HepG2 (cell line): ENCODE measurements at regions not wholly inside any gene's neighbourhood (a gene's known extent, or its start where the extent isn't known, plus 50 kb on each side); places are given as distances from the start of the nearest gene placed in this dataset.

Experiments
- ATAC-seq: fragments of 200-7000 bp; cut with Tn5 transposase; 3 replicates; pipeline ENCODE4 v1.9.1; 2020; ENCODE audit warnings: mild to moderate bottlenecking, moderate library complexity
- BruUV-seq: library from RNA; stranded (reverse); fragments of 400-500 nt; replicated peaks from 2 replicates; lab custom pipeline; 2021; lab: Mats Ljungman, UMichigan
- CTCF ChIA-PET: fragments of 300-600 bp; formaldehyde crosslinking; extraction: SDS; loops from one replicate; lab custom pipeline; 2021; ENCODE audit warnings: low total read pairs, inconsistent platforms, low intra/inter-chr PET ratio; lab: Yijun Ruan, JAX
- POLR2A ChIA-PET: fragments of 350-600 bp; sonication (Branson Sonifier 250); formaldehyde crosslinking; loops from one replicate; lab custom pipeline; 2020; ENCODE audit warnings: antibody characterized with exemption, inconsistent platforms; lab: Yijun Ruan, JAX
- DNase-seq: peaks from one replicate; pipeline ENCODE4 v3.0.0-alpha.2; 2015; ENCODE audit warnings: low spot score
- FAIRE-seq: peaks from 3 replicates; lab custom pipeline; 2011; peaks lifted over from hg19 to GRCh38; lab: Jason Lieb, UNC
- H2AFZ ChIP-seq: one replicate; pipeline ENCODE4 v1.6.1; 2011; ENCODE audit warnings: low read length, inconsistent platforms
- H3K27ac ChIP-seq: fragments of 300-600 bp; 3 replicates; pipeline ENCODE4 v1.8.0; 2011; ENCODE audit warnings: mixed run types, mild to moderate bottlenecking, mixed read lengths, low read length, inconsistent platforms; ENCODE audit not compliant: insufficient read depth; ENCODE audit errors: extremely low read length
- H3K27me3 ChIP-seq, 2 experiments: fragments of 200-600 bp in 1 of 2; 2 replicates in 1 of 2; 3 replicates in 1 of 2; pipeline versions ENCODE4 v1.6.0 to v1.8.0; 2011; ENCODE audit warnings: low read length in 2 of 2, mild to moderate bottlenecking in 2 of 2, moderate library complexity in 2 of 2, inconsistent platforms in 1 of 2; ENCODE audit not compliant: insufficient read depth in 2 of 2, control insufficient read depth in 1 of 2
- H3K36me3 ChIP-seq, 2 experiments: fragments of 200-600 bp in 1 of 2; replicated peaks in 1 of 2; 2 replicates in 1 of 2; 3 replicates in 1 of 2; pipeline versions ENCODE4 v1.5.1 to v1.8.0; 2011; ENCODE audit warnings: low read length in 2 of 2, inconsistent platforms in 1 of 2; ENCODE audit not compliant: insufficient read depth in 2 of 2, control insufficient read depth in 1 of 2
- H3K4me1 ChIP-seq: 2 replicates; pipeline ENCODE4 v1.5.1; 2012; ENCODE audit warnings: low read length, inconsistent platforms; ENCODE audit not compliant: insufficient read depth
- H3K4me2 ChIP-seq: 2 replicates; pipeline ENCODE4 v1.6.0; 2011; ENCODE audit warnings: low read depth, low read length, inconsistent platforms
- H3K4me3 ChIP-seq, 3 experiments: fragments of 200-600 bp in 1 of 3; sonication (generic), shearing (Covaris generic) in 1 of 3; replicated peaks in 1 of 3; 2 replicates each; pipeline ENCODE4 v1.5.1; 2011 to 2016; ENCODE audit warnings: low read length in 3 of 3, inconsistent platforms in 2 of 3, low read depth in 2 of 3, mild to moderate bottlenecking in 2 of 3, control low read depth in 1 of 3, mixed read lengths in 1 of 3; ENCODE audit not compliant: insufficient read depth in 1 of 3
- H3K79me2 ChIP-seq: one replicate; pipeline ENCODE4 v1.6.1; 2011; ENCODE audit warnings: low read length, inconsistent platforms; ENCODE audit not compliant: insufficient read depth
- H3K9ac ChIP-seq: 2 replicates; pipeline ENCODE4 v1.6.0; 2011; ENCODE audit warnings: mild to moderate bottlenecking, low read depth, low read length, inconsistent platforms; ENCODE audit not compliant: insufficient read depth
- H3K9me3 ChIP-seq: 2 replicates; pipeline ENCODE4 v1.5.1; 2012; ENCODE audit warnings: mild to moderate bottlenecking, low read length
- H4K20me1 ChIP-seq: 2 replicates; pipeline ENCODE4 v1.6.0; 2011; ENCODE audit warnings: inconsistent platforms, mild to moderate bottlenecking, low read length, moderate library complexity; ENCODE audit not compliant: insufficient read depth
- ATAD3A ChIP-seq: sonication (generic); formaldehyde crosslinking; IDR thresholded peaks from 2 replicates; pipeline ENCODE4 v1.4.0; 2020; ENCODE audit warnings: missing genetic modification reagents
- IRF2 ChIP-seq: IDR thresholded peaks from 2 replicates; pipeline ENCODE4 v1.6.1; 2018; ENCODE audit warnings: missing genetic modification reagents, missing compliant biosample characterization
- ISX ChIP-seq: sonication (generic); formaldehyde crosslinking; conservative IDR thresholded peaks from 2 replicates; pipeline ENCODE4 v1.5.0; 2020; ENCODE audit warnings: missing genetic modification reagents
- MTF1 ChIP-seq: sonication (generic); formaldehyde crosslinking; IDR thresholded peaks from 2 replicates; pipeline ENCODE4 v1.5.0; 2020; ENCODE audit warnings: missing genetic modification reagents
- POLR2AphosphoS5 ChIP-seq: IDR thresholded peaks from 2 replicates; pipeline ENCODE4 v1.6.1; 2012; ENCODE audit warnings: low read depth, low read length
- PRPF4 ChIP-seq: fragments of 200-400 bp; formaldehyde crosslinking; IDR thresholded peaks from 2 replicates; pipeline ENCODE4 v1.6.1; 2016; ENCODE audit warnings: low read length, low read depth; ENCODE audit not compliant: poor library complexity, severe bottlenecking
- WIZ ChIP-seq: sonication (generic); formaldehyde crosslinking; IDR thresholded peaks from 2 replicates; pipeline ENCODE4 v1.5.1; 2020; ENCODE audit warnings: mild to moderate bottlenecking, missing genetic modification reagents
- ZBTB38 ChIP-seq: sonication (generic); formaldehyde crosslinking; IDR thresholded peaks from 2 replicates; pipeline ENCODE4 v1.5.1; 2020; ENCODE audit warnings: mild to moderate bottlenecking, missing genetic modification reagents
- ZNF572 ChIP-seq: sonication (generic); formaldehyde crosslinking; IDR thresholded peaks from 2 replicates; pipeline ENCODE4 v1.5.1; 2020; ENCODE audit warnings: mild to moderate bottlenecking, missing genetic modification reagents
- ZNF614 ChIP-seq: IDR thresholded peaks from 2 replicates; pipeline ENCODE4 v1.6.1; 2018; ENCODE audit warnings: missing biosample characterization, missing genetic modification reagents, inconsistent platforms, borderline replicate concordance
- ZNF761 ChIP-seq: sonication (generic); formaldehyde crosslinking; conservative IDR thresholded peaks from 2 replicates; pipeline ENCODE4 v1.4.0; 2020; ENCODE audit warnings: mild to moderate bottlenecking, missing genetic modification reagents
- WGBS: methylation state at CpG from one replicate; pipeline ENCODE4 v1.1.6; 2017; ENCODE audit warnings: low lambda C conversion rate; 5-methylcytosine and 5-hydroxymethylcytosine counted together
- in situ Hi-C: cut with HindIII; loops from 2 replicates; pipeline ENCODE4 v1.10.0; 2017; ENCODE audit warnings: low pct_unique_long_range_greater_than_20kb; ENCODE audit not compliant: extremely low pct_ligation_motif_present
- intact Hi-C: fragments of 100-400 bp; cut with micrococcal nuclease; formaldehyde crosslinking; loops from one replicate; pipeline ENCODE4 v1.10.0; 2022; ENCODE audit not compliant: unreplicated experiment
- TF ChIP-seq, protein P1 (sequence below): sonication (generic); formaldehyde crosslinking; IDR thresholded peaks from 2 replicates; pipeline ENCODE4 v1.8.1; 2023; ENCODE audit warnings: missing genetic modification reagents, mild to moderate bottlenecking, borderline replicate concordance
- TF ChIP-seq, protein P2 (sequence below): sonication (generic); formaldehyde crosslinking; conservative IDR thresholded peaks from 2 replicates; pipeline ENCODE4 v1.4.0; 2020; ENCODE audit warnings: missing genetic modification reagents
- TF ChIP-seq, protein P3 (sequence below): sonication (generic); formaldehyde crosslinking; IDR thresholded peaks from 2 replicates; pipeline ENCODE4 v1.4.0; 2020; ENCODE audit warnings: missing genetic modification reagents, borderline replicate concordance
- TF ChIP-seq, protein P4 (sequence below): sonication (generic); formaldehyde crosslinking; IDR thresholded peaks from 2 replicates; pipeline ENCODE4 v1.8.0; 2022; ENCODE audit warnings: missing genetic modification reagents, low read depth, mild to moderate bottlenecking, borderline replicate concordance
- TF ChIP-seq, protein P5 (sequence below): sonication (generic); formaldehyde crosslinking; IDR thresholded peaks from 2 replicates; pipeline ENCODE4 v1.4.0; 2020; ENCODE audit warnings: missing genetic modification reagents

DNA sequence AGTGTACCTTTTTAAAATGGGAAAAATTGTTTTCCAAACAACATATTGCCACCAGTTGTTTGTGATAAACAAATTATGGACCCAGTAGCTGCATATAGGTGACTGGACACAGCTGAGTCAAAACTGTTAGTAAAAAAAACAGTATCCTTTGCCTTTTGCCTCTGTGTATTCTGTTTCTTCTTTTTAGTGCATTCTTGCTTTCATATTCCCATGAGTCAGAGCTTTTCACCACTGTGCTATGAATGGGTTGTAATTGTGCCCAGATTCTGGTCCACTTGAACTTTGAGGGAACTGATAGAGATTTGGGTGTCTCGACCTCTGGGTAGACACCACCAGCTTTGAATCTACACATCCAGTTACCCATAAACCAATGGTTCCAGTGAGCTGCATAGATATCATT, 1441.9 kb upstream of the ZEB2 start:
- Histone ChIP-seq H3K4me2 (no peak overlapping the region), H3K9ac (no peak overlapping the region), H3K9me3 (no peaks in the 10 kb centered on the region; the same call in 1 of the 2 replicates), H3K79me2 (no peaks in the 10 kb centered on the region), H3K27ac (no peak overlapping the region), H4K20me1 (no peaks in the 10 kb centered on the region), H3K27me3 (no peaks in the 10 kb centered on the region), H3K4me3 (no peak overlapping the region), H3K4me1 (no peaks in the 10 kb centered on the region), H3K36me3 (no peaks in the 10 kb centered on the region), H2AFZ (no peak overlapping the region)
- DNase-seq: no peak
- no peak for ATAC-seq
- FAIRE-seq: no peak
- CTCF ChIA-PET: no interaction called here
- WGBS: 0% methylated on average over 1 of the region's 1 CpG
- intact Hi-C loops: no loop called here
- POLR2A ChIA-PET: no interaction called here
- TF ChIP-seq POLR2AphosphoS5 (no peak), ATAD3A (CRISPR knock-in tag) (no peak), MTF1 (no peak), ZNF614 (CRISPR knock-in tag) (no peak), PRPF4 (no peak), IRF2 (CRISPR knock-in tag) (no peak), ISX (CRISPR knock-in tag) (no peak), WIZ (CRISPR knock-in tag) (no peak), ZNF761 (CRISPR knock-in tag) (no peak), ZBTB38 (CRISPR knock-in tag) (no peak), ZNF572 (CRISPR knock-in tag) (no peak)
- TF ChIP-seq, protein P1, sequence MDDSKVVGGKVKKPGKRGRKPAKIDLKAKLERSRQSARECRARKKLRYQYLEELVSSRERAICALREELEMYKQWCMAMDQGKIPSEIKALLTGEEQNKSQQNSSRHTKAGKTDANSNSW: no peak
- TF ChIP-seq, protein P2, sequence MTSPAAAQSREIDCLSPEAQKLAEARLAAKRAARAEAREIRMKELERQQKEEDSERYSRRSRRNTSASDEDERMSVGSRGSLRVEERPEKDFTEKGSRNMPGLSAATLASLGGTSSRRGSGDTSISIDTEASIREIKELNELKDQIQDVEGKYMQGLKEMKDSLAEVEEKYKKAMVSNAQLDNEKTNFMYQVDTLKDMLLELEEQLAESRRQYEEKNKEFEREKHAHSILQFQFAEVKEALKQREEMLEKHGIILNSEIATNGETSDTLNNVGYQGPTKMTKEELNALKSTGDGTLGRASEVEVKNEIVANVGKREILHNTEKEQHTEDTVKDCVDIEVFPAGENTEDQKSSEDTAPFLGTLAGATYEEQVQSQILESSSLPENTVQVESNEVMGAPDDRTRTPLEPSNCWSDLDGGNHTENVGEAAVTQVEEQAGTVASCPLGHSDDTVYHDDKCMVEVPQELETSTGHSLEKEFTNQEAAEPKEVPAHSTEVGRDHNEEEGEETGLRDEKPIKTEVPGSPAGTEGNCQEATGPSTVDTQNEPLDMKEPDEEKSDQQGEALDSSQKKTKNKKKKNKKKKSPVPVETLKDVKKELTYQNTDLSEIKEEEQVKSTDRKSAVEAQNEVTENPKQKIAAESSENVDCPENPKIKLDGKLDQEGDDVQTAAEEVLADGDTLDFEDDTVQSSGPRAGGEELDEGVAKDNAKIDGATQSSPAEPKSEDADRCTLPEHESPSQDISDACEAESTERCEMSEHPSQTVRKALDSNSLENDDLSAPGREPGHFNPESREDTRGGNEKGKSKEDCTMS (CRISPR knock-in tag): no peak
- TF ChIP-seq, protein P3, sequence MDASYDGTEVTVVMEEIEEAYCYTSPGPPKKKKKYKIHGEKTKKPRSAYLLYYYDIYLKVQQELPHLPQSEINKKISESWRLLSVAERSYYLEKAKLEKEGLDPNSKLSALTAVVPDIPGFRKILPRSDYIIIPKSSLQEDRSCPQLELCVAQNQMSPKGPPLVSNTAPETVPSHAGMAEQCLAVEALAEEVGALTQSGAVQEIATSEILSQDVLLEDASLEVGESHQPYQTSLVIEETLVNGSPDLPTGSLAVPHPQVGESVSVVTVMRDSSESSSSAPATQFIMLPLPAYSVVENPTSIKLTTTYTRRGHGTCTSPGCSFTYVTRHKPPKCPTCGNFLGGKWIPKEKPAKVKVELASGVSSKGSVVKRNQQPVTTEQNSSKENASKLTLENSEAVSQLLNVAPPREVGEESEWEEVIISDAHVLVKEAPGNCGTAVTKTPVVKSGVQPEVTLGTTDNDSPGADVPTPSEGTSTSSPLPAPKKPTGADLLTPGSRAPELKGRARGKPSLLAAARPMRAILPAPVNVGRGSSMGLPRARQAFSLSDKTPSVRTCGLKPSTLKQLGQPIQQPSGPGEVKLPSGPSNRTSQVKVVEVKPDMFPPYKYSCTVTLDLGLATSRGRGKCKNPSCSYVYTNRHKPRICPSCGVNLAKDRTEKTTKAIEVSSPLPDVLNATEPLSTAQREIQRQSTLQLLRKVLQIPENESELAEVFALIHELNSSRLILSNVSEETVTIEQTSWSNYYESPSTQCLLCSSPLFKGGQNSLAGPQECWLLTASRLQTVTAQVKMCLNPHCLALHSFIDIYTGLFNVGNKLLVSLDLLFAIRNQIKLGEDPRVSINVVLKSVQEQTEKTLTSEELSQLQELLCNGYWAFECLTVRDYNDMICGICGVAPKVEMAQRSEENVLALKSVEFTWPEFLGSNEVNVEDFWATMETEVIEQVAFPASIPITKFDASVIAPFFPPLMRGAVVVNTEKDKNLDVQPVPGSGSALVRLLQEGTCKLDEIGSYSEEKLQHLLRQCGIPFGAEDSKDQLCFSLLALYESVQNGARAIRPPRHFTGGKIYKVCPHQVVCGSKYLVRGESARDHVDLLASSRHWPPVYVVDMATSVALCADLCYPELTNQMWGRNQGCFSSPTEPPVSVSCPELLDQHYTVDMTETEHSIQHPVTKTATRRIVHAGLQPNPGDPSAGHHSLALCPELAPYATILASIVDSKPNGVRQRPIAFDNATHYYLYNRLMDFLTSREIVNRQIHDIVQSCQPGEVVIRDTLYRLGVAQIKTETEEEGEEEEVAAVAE: no peak
- TF ChIP-seq, protein P4, sequence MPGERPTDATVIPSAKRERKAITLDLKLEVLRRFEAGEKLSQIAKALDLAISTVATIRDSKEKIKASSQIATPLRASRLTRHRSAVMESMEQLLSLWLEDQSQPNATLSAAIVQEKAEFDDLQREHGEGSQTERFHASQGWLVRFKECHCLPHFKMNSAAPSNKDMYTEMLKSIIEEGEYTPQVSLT (CRISPR knock-in tag): no peak
- TF ChIP-seq, protein P5, sequence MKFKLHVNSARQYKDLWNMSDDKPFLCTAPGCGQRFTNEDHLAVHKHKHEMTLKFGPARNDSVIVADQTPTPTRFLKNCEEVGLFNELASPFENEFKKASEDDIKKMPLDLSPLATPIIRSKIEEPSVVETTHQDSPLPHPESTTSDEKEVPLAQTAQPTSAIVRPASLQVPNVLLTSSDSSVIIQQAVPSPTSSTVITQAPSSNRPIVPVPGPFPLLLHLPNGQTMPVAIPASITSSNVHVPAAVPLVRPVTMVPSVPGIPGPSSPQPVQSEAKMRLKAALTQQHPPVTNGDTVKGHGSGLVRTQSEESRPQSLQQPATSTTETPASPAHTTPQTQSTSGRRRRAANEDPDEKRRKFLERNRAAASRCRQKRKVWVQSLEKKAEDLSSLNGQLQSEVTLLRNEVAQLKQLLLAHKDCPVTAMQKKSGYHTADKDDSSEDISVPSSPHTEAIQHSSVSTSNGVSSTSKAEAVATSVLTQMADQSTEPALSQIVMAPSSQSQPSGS (CRISPR knock-in tag): no peak
- no TSS peak for BruUV-seq
- in situ Hi-C loops: no loop called here
